ENCODE measurements at regions not wholly inside any gene's neighbourhood (a gene's known extent, or its start where the extent isn't known, plus 50 kb on each side); places are given as distances from the start of the nearest gene placed in this dataset.

DNA sequence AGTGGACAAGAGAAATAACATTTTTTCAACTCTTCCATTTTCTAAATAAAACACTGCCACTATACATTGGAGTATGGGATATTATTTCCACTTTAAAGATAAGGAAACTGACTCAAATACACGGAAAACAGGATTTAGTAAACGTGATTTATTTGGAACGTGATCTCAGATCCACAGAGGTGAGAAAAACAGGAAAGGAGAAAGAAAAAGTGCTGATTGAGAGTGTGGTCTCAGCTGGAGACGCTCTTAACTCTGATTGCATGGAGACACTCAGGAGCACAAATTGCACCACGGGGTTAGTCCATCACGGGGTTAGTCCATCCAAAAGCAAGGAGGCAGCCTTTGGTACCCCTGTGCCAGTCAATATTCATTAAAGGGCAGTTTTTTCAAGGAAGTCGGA, 142.5 kb downstream of the GNAT3 start:
- no peak for TF ChIP-seq ZNF214 (tag by site-specific recombination; IDR thresholded peaks at IDR 0.05; ENCODE audit: borderline replicate concordance)
- TF ChIP-seq ZNF549 (tag by site-specific recombination; IDR thresholded peaks at IDR 0.05) = no peak
- TF ChIP-seq, protein P1, sequence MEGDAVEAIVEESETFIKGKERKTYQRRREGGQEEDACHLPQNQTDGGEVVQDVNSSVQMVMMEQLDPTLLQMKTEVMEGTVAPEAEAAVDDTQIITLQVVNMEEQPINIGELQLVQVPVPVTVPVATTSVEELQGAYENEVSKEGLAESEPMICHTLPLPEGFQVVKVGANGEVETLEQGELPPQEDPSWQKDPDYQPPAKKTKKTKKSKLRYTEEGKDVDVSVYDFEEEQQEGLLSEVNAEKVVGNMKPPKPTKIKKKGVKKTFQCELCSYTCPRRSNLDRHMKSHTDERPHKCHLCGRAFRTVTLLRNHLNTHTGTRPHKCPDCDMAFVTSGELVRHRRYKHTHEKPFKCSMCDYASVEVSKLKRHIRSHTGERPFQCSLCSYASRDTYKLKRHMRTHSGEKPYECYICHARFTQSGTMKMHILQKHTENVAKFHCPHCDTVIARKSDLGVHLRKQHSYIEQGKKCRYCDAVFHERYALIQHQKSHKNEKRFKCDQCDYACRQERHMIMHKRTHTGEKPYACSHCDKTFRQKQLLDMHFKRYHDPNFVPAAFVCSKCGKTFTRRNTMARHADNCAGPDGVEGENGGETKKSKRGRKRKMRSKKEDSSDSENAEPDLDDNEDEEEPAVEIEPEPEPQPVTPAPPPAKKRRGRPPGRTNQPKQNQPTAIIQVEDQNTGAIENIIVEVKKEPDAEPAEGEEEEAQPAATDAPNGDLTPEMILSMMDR (tag by site-specific recombination; IDR thresholded peaks at IDR 0.05) = no peak

Measured in HEK293 (cell line).